Body of pancreas (tissue), 4 donors: ENCODE measurements at regions not wholly inside any gene's neighbourhood (a gene's known extent, or its start where the extent isn't known, plus 50 kb on each side); places are given as distances from the start of the nearest gene placed in this dataset.

Experiments used
- POLR2A ChIP-seq, 3 donors: fragments of 450-650 bp; IDR thresholded peaks; one replicate each; pipeline ENCODE4 v1.6.1; 2016; ENCODE audit warnings: antibody characterized with exemption in 3 of 3, mild to moderate bottlenecking in 2 of 3
- TF ChIP-seq, protein P1 (sequence below), 7 experiments: fragments of 450-650 bp in 4 of 7; fragments of 200-600 bp in 3 of 7; sonication (generic) in 3 of 7; IDR thresholded peaks; one replicate each; pipeline ENCODE4 v1.5.1; 2016 to 2019; ENCODE audit warnings: antibody characterized with exemption in 7 of 7

DNA sequence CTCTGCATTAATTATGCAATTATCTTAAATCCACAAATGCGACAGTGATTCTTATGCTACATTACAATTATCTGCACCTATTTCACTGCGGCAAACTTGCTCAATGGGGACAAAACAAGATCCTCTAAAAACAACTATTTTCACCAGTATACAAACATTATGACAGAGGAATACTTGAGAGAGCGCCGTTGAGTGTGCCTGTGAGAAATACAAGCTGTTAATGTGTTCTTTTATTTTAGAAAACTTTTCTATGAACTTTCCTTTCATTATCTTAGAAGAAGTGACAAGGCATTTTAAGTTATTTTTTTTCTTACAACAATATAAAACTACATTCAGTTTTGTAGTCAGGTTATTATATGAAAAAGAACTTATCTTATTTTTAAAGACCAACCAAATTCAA, 1247.0 kb downstream of the FSCB start:
- TF ChIP-seq, protein P1, sequence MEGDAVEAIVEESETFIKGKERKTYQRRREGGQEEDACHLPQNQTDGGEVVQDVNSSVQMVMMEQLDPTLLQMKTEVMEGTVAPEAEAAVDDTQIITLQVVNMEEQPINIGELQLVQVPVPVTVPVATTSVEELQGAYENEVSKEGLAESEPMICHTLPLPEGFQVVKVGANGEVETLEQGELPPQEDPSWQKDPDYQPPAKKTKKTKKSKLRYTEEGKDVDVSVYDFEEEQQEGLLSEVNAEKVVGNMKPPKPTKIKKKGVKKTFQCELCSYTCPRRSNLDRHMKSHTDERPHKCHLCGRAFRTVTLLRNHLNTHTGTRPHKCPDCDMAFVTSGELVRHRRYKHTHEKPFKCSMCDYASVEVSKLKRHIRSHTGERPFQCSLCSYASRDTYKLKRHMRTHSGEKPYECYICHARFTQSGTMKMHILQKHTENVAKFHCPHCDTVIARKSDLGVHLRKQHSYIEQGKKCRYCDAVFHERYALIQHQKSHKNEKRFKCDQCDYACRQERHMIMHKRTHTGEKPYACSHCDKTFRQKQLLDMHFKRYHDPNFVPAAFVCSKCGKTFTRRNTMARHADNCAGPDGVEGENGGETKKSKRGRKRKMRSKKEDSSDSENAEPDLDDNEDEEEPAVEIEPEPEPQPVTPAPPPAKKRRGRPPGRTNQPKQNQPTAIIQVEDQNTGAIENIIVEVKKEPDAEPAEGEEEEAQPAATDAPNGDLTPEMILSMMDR (IDR thresholded peaks at IDR 0.05), result no peak
- TF ChIP-seq POLR2A (IDR thresholded peaks at IDR 0.05), result no peak
